ENCODE measurements at regions not wholly inside any gene's neighbourhood (a gene's known extent, or its start where the extent isn't known, plus 50 kb on each side); places are given as distances from the start of the nearest gene placed in this dataset.

GRCh38 chr20:25140968-25141367 lies 54.5 kb upstream of the ENTPD6 start (continued):
- TF ChIP-seq CTCF (conservative IDR thresholded peaks at IDR 0.05; ENCODE audit: low read depth in 2 of 2), result no peak
- TF ChIP-seq REST (IDR thresholded peaks at IDR 0.05; ENCODE audit: unreplicated experiment), result no peak
- no peak for TF ChIP-seq CREB1 (CRISPR knock-in tag; IDR thresholded peaks at IDR 0.05; ENCODE audit: low read depth)
- no peak for TF ChIP-seq ZNF114 (CRISPR knock-in tag; IDR thresholded peaks at IDR 0.05)

GRCh38 chr20:25142435-25142834 lies 53.1 kb upstream of the ENTPD6 start:
- Histone ChIP-seq H3K36me3 (ENCODE audit: insufficient read depth) (no peaks in the 10 kb centered on the region), H2AFZ (no peak overlapping the region), H3K79me2 (replicated peaks; ENCODE audit: insufficient read depth) (no peaks in the 10 kb centered on the region), H3K9me2 (ENCODE audit: insufficient read depth) (no peaks in the 10 kb centered on the region), H4K20me1 (replicated peaks; ENCODE audit: insufficient read depth) (no peaks in the 10 kb centered on the region), H3K27me3 (ENCODE audit: insufficient read depth) (peaks cover 4% of the 10 kb centered on the region), H3K4me2 (no peak overlapping the region), H3K27ac (ENCODE audit: low read depth) (no peak overlapping the region), H3F3A (replicated peaks; ENCODE audit: low read depth) (no peaks in the 10 kb centered on the region), H3K4me3 (no peak overlapping the region), H3K4me1 (ENCODE audit: insufficient read depth) (no peaks in the 10 kb centered on the region)
- no peak overlapping the region for H3K27ac Mint-ChIP-seq
- no peaks in the 10 kb centered on the region for H3K36me3 Mint-ChIP-seq (ENCODE audit: low read depth)
- ATAC-seq (no peak), DNase-seq (ENCODE audit: low spot score) (no peak)
- no peaks in the 10 kb centered on the region for H3K4me1 Mint-ChIP-seq
- no peak overlapping the region for H3K4me3 Mint-ChIP-seq
- H3K9me3 Mint-ChIP-seq, result no peaks in the 10 kb centered on the region
- H3K27me3 Mint-ChIP-seq (ENCODE audit: insufficient read depth, low read depth, poor library complexity), result peaks cover 14% of the 10 kb centered on the region
- TF ChIP-seq POLR2AphosphoS5 (IDR thresholded peaks at IDR 0.05; ENCODE audit: low read depth) (no peak), CTCF (conservative IDR thresholded peaks at IDR 0.05; ENCODE audit: low read depth in 2 of 2) (no peak), ZNF462 (CRISPR knock-in tag; IDR thresholded peaks at IDR 0.05) (no peak), NANOG (IDR thresholded peaks at IDR 0.05; ENCODE audit: borderline replicate concordance) (no peak), EZH2 (IDR thresholded peaks at IDR 0.05; ENCODE audit: low read depth, unreplicated experiment) (no peak), ZNF331 (CRISPR knock-in tag; IDR thresholded peaks at IDR 0.05; ENCODE audit: low read depth) (no peak), STAT1 (IDR thresholded peaks at IDR 0.05; ENCODE audit: unreplicated experiment) (no peak), JUNB (IDR thresholded peaks at IDR 0.05; ENCODE audit: unreplicated experiment) (no peak), EZH2phosphoT487 (IDR thresholded peaks at IDR 0.05; ENCODE audit: unreplicated experiment) (no peak), ZNF114 (CRISPR knock-in tag; IDR thresholded peaks at IDR 0.05) (no peak)
